ENCODE measurements at regions not wholly inside any gene's neighbourhood (a gene's known extent, or its start where the extent isn't known, plus 50 kb on each side); places are given as distances from the start of the nearest gene placed in this dataset.

- intact Hi-C loops (cut with DNase I): no loop called here
- Histone ChIP-seq H3K27me3 (no peaks in the 10 kb centered on the region), H3K4me3 (replicated peaks in 1 of 3) (no peak overlapping the region), H3K4me1 (no peaks in the 10 kb centered on the region), H3K9me3 (no peaks in the 10 kb centered on the region), H3K27ac (no peak overlapping the region), H3K36me3 (no peaks in the 10 kb centered on the region)
- TF ChIP-seq CTCF (IDR thresholded peaks at IDR 0.05) (no peak), POLR2A (IDR thresholded peaks at IDR 0.05) (no peak)
- DNase-seq: no peak
- WGBS, 2 donors: 55 to 62% methylated on average over 2 of the region's 2 CpGs
These were observed 402.3 kb downstream of the LRATD1 start for GRCh38 chr2:15034860-15035259.

- H3K9me3 ChIP-seq: no peaks in the 10 kb centered on the region
- no peaks in the 10 kb centered on the region for H3K4me1 ChIP-seq
- intact Hi-C loops (cut with DNase I): no loop called here
- no peaks in the 10 kb centered on the region for H3K36me3 ChIP-seq
- H3K4me3 ChIP-seq (replicated peaks in 1 of 3): no peak overlapping the region
- H3K27ac ChIP-seq: no peak overlapping the region
- no peaks in the 10 kb centered on the region for H3K27me3 ChIP-seq
- WGBS, 2 donors: 68 to 73% methylated on average over 15 of the region's 15 CpGs
- TF ChIP-seq CTCF (IDR thresholded peaks at IDR 0.05) (no peak), POLR2A (IDR thresholded peaks at IDR 0.05) (no peak)
- DNase-seq: no peak
These were observed 406.1 kb downstream of the LRATD1 start for GRCh38 chr2:15038366-15039364.

GRCh38 chr2:15040429-15041084 lies 408.0 kb downstream of the LRATD1 start:
- H3K27me3 ChIP-seq: no peaks in the 10 kb centered on the region
- 68 to 79% methylated on average over 8 of the region's 8 CpGs for WGBS, 2 donors
- no peaks in the 10 kb centered on the region for H3K4me1 ChIP-seq
- no peaks in the 10 kb centered on the region for H3K36me3 ChIP-seq
- DNase-seq: no peak
- intact Hi-C loops (cut with DNase I): no loop called here
- H3K4me3 ChIP-seq (replicated peaks in 1 of 3): no peak overlapping the region
- H3K9me3 ChIP-seq: no peaks in the 10 kb centered on the region
- TF ChIP-seq CTCF (IDR thresholded peaks at IDR 0.05) (no peak), POLR2A (IDR thresholded peaks at IDR 0.05) (no peak)
- H3K27ac ChIP-seq: no peak overlapping the region

GRCh38 chr2:15041429-15041837 lies 408.9 kb downstream of the LRATD1 start:
- Histone ChIP-seq H3K4me3 (replicated peaks in 1 of 3) (no peak overlapping the region), H3K27me3 (no peaks in the 10 kb centered on the region), H3K36me3 (no peaks in the 10 kb centered on the region), H3K4me1 (no peaks in the 10 kb centered on the region), H3K27ac (no peak overlapping the region), H3K9me3 (no peaks in the 10 kb centered on the region)
- intact Hi-C loops (cut with DNase I): no loop called here
- no peak for TF ChIP-seq CTCF (IDR thresholded peaks at IDR 0.05)
- TF ChIP-seq POLR2A (IDR thresholded peaks at IDR 0.05): no peak
- 53 to 61% methylated on average over 5 of the region's 5 CpGs for whole genome bisulfite sequencing, 2 donors
- no peak for DNase-seq

- no peak for DNase-seq
- Histone ChIP-seq H3K27me3 (no peaks in the 10 kb centered on the region), H3K36me3 (no peaks in the 10 kb centered on the region), H3K4me3 (replicated peaks in 1 of 3) (no peak overlapping the region), H3K4me1 (no peaks in the 10 kb centered on the region), H3K27ac (no peak overlapping the region), H3K9me3 (no peaks in the 10 kb centered on the region)
- intact Hi-C loops (cut with DNase I): no loop called here
- WGBS, 2 donors: 40 to 48% methylated on average over 6 of the region's 6 CpGs
- TF ChIP-seq CTCF (IDR thresholded peaks at IDR 0.05) (no peak), POLR2A (IDR thresholded peaks at IDR 0.05) (no peak)
These were observed 410.3 kb downstream of the LRATD1 start for GRCh38 chr2:15042801-15043217.
